ENCODE measurements at regions not wholly inside any gene's neighbourhood (a gene's known extent, or its start where the extent isn't known, plus 50 kb on each side); places are given as distances from the start of the nearest gene placed in this dataset.

- ChIA-PET CTCF (interaction anchor here (0.7 kb wide), 1 partner anchor 15 kb away, joined by 3 read pairs; no protein-coding TSS in a partner anchor), POLR2A (no interaction called here)
- TF ChIP-seq FOXM1 (IDR thresholded peaks at IDR 0.05; ENCODE audit: borderline replicate concordance), result no peak
- TF ChIP-seq FOXK2 (IDR thresholded peaks at IDR 0.05), result no peak
- TF ChIP-seq HDGF (IDR thresholded peaks at IDR 0.05; ENCODE audit: borderline replicate concordance), result no peak
- no peak for TF ChIP-seq FOXA1 (IDR thresholded peaks at IDR 0.05)
- no peak for TF ChIP-seq SP1 (IDR thresholded peaks at IDR 0.05)
- no peak for TF ChIP-seq TARDBP (IDR thresholded peaks at IDR 0.05)
- no peak for TF ChIP-seq PKNOX1 (IDR thresholded peaks at IDR 0.05)
- TF ChIP-seq BHLHE40 (IDR thresholded peaks at IDR 0.05; ENCODE audit: borderline replicate concordance), result no peak
- no peak for TF ChIP-seq ZNF384 (IDR thresholded peaks at IDR 0.05)
- no peak for TF ChIP-seq LEF1 (IDR thresholded peaks at IDR 0.05; ENCODE audit: borderline replicate concordance)
- TF ChIP-seq NFRKB (IDR thresholded peaks at IDR 0.05), result no peak
- TF ChIP-seq CTBP1 (IDR thresholded peaks at IDR 0.05; ENCODE audit: borderline replicate concordance), result no peak
- no peak for TF ChIP-seq L3MBTL2 (conservative IDR thresholded peaks at IDR 0.05)
- no peak for TF ChIP-seq ELF4 (IDR thresholded peaks at IDR 0.05)
- TF ChIP-seq ARNT (IDR thresholded peaks at IDR 0.05), result no peak
- TF ChIP-seq SUZ12 (IDR thresholded peaks at IDR 0.05), result no peak
- DNase-seq (ENCODE audit: extremely low spot score), result no peak
These were observed 117.4 kb upstream of the FNDC3A start for GRCh38 chr13:48858122-48858902.

GRCh38 chr13:48859272-48860105, 116.2 kb upstream of the FNDC3A start:
- peak; percentile 38 for DNase-seq (ENCODE audit: extremely low spot score)
- ChIA-PET POLR2A (interaction anchor here (1.5 kb wide), 1 partner anchor 116 kb away, joined by 5 read pairs; the partner anchor contains the start of gene FNDC3A), CTCF (interaction anchor here (0.7 kb wide), 1 partner anchor 14 kb away, joined by 3 read pairs; no protein-coding TSS in a partner anchor)
- TF ChIP-seq PKNOX1 (IDR thresholded peaks at IDR 0.05) (peak; percentile 67), HDGF (IDR thresholded peaks at IDR 0.05; ENCODE audit: borderline replicate concordance) (no peak)

GRCh38 chr13:48860364-48860763, 115.3 kb upstream of the FNDC3A start:
- ChIA-PET CTCF (no interaction called here), POLR2A (interaction anchor here (1.5 kb wide), 1 partner anchor 116 kb away, joined by 5 read pairs; the partner anchor contains the start of gene FNDC3A)
- no peak for DNase-seq (ENCODE audit: extremely low spot score)
- TF ChIP-seq SP1 (IDR thresholded peaks at IDR 0.05), result no peak
- no peak for TF ChIP-seq SUZ12 (IDR thresholded peaks at IDR 0.05)
- no peak for TF ChIP-seq NFRKB (IDR thresholded peaks at IDR 0.05)
- no peak for TF ChIP-seq HDGF (IDR thresholded peaks at IDR 0.05; ENCODE audit: borderline replicate concordance)
- no peak for TF ChIP-seq L3MBTL2 (conservative IDR thresholded peaks at IDR 0.05)
- no peak for TF ChIP-seq TARDBP (IDR thresholded peaks at IDR 0.05)
- TF ChIP-seq CTBP1 (IDR thresholded peaks at IDR 0.05; ENCODE audit: borderline replicate concordance), result no peak
- no peak for TF ChIP-seq ELF4 (IDR thresholded peaks at IDR 0.05)
- TF ChIP-seq PKNOX1 (IDR thresholded peaks at IDR 0.05), result no peak
- no peak for TF ChIP-seq ARNT (IDR thresholded peaks at IDR 0.05)
- no peak for TF ChIP-seq FOXM1 (IDR thresholded peaks at IDR 0.05; ENCODE audit: borderline replicate concordance)

- TF ChIP-seq NFRKB (IDR thresholded peaks at IDR 0.05) (no peak), HDGF (IDR thresholded peaks at IDR 0.05; ENCODE audit: borderline replicate concordance) (no peak), ELF4 (IDR thresholded peaks at IDR 0.05) (no peak), FOXM1 (IDR thresholded peaks at IDR 0.05; ENCODE audit: borderline replicate concordance) (no peak), LEF1 (IDR thresholded peaks at IDR 0.05; ENCODE audit: borderline replicate concordance) (no peak), TARDBP (IDR thresholded peaks at IDR 0.05) (no peak), L3MBTL2 (conservative IDR thresholded peaks at IDR 0.05) (no peak)
- ChIA-PET POLR2A (no interaction called here), CTCF (no interaction called here)
- DNase-seq (ENCODE audit: extremely low spot score), result no peak
These were observed 113.1 kb upstream of the FNDC3A start for GRCh38 chr13:48862572-48862971.

- ChIA-PET CTCF (no interaction called here), POLR2A (no interaction called here)
- TF ChIP-seq PKNOX1 (IDR thresholded peaks at IDR 0.05) (no peak), LEF1 (IDR thresholded peaks at IDR 0.05; ENCODE audit: borderline replicate concordance) (no peak), L3MBTL2 (conservative IDR thresholded peaks at IDR 0.05) (no peak), FOXM1 (IDR thresholded peaks at IDR 0.05; ENCODE audit: borderline replicate concordance) (no peak), ELF4 (IDR thresholded peaks at IDR 0.05) (no peak), CTBP1 (IDR thresholded peaks at IDR 0.05; ENCODE audit: borderline replicate concordance) (no peak), FOXA1 (IDR thresholded peaks at IDR 0.05) (no peak), SP1 (IDR thresholded peaks at IDR 0.05) (no peak), ARNT (IDR thresholded peaks at IDR 0.05) (no peak), ZNF384 (IDR thresholded peaks at IDR 0.05) (no peak), SUZ12 (IDR thresholded peaks at IDR 0.05) (no peak), BHLHE40 (IDR thresholded peaks at IDR 0.05; ENCODE audit: borderline replicate concordance) (no peak), TARDBP (IDR thresholded peaks at IDR 0.05) (no peak), NFRKB (IDR thresholded peaks at IDR 0.05) (no peak)
- DNase-seq (ENCODE audit: extremely low spot score), result no peak
These were observed 111.6 kb upstream of the FNDC3A start for GRCh38 chr13:48864100-48864499.

Measured in HEK293T (cell line).